ENCODE measurements at regions not wholly inside any gene's neighbourhood (a gene's known extent, or its start where the extent isn't known, plus 50 kb on each side); places are given as distances from the start of the nearest gene placed in this dataset.

- TF ChIP-seq CTCF (IDR thresholded peaks at IDR 0.05) (no peak), POLR2A (IDR thresholded peaks at IDR 0.05) (no peak)
Observed at GRCh38 chr2:41950666-41950960, 97.2 kb upstream of the PKDCC start.

All from uterus (tissue), 2 donors.